ENCODE measurements at regions not wholly inside any gene's neighbourhood (a gene's known extent, or its start where the extent isn't known, plus 50 kb on each side); places are given as distances from the start of the nearest gene placed in this dataset.
"Not testable (repeated sequence)": the region's sequence is repeated elsewhere in the genome, so short reads cannot be mapped to it uniquely, and the experiment has no call there.

GRCh38 chr1:112092656-112093371 is 103.3 kb upstream of the KCND3 start:
- in situ Hi-C loops (cut with HindIII; ENCODE audit: low sequenced_read_pairs), result no loop called here
- peak; percentile 9 for DNase-seq (ENCODE audit: low spot score)

GRCh38 chr1:112093372-112093694 is 103.9 kb upstream of the KCND3 start:
- in situ Hi-C loops (cut with HindIII; ENCODE audit: low sequenced_read_pairs), result no loop called here
- DNase-seq (ENCODE audit: low spot score), result peak; percentile 94

- in situ Hi-C loops (cut with HindIII; ENCODE audit: low sequenced_read_pairs), result no loop called here
- no peak for DNase-seq (ENCODE audit: low spot score)
Observed at GRCh38 chr1:112099979-112100378, 110.5 kb upstream of the KCND3 start.

- DNase-seq (ENCODE audit: low spot score), result no peak
- in situ Hi-C loops (cut with HindIII; ENCODE audit: low sequenced_read_pairs), result no loop called here
Observed at GRCh38 chr1:112105557-112105956, 116.1 kb upstream of the KCND3 start.

GRCh38 chr1:112110031-112110430 is 120.6 kb upstream of the KCND3 start:
- in situ Hi-C loops (cut with HindIII; ENCODE audit: low sequenced_read_pairs), result no loop called here
- no peak for DNase-seq (ENCODE audit: low spot score)

GRCh38 chr1:112111734-112112133 is 122.3 kb upstream of the KCND3 start:
- no peak for DNase-seq (ENCODE audit: low spot score)
- in situ Hi-C loops (cut with HindIII; ENCODE audit: low sequenced_read_pairs), result no loop called here

- in situ Hi-C loops (cut with HindIII; ENCODE audit: low sequenced_read_pairs), result no loop called here
- no peak for DNase-seq (ENCODE audit: low spot score)
Observed at GRCh38 chr1:112114540-112114939, 125.1 kb upstream of the KCND3 start.

GRCh38 chr1:112126598-112126997 is 137.1 kb upstream of the KCND3 start:
- in situ Hi-C loops (cut with HindIII; ENCODE audit: low sequenced_read_pairs), result no loop called here
- DNase-seq (ENCODE audit: low spot score), result no peak

GRCh38 chr1:112127606-112128005 is 138.1 kb upstream of the KCND3 start:
- in situ Hi-C loops (cut with HindIII; ENCODE audit: low sequenced_read_pairs), result not testable (repeated sequence)
- DNase-seq (ENCODE audit: low spot score), result peak; percentile 86

GRCh38 chr1:112133487-112133886 is 144.0 kb upstream of the KCND3 start:
- in situ Hi-C loops (cut with HindIII; ENCODE audit: low sequenced_read_pairs), result no loop called here
- no peak for DNase-seq (ENCODE audit: low spot score)

GRCh38 chr1:112140743-112141142 is 151.3 kb upstream of the KCND3 start:
- DNase-seq (ENCODE audit: low spot score), result no peak
- in situ Hi-C loops (cut with HindIII; ENCODE audit: low sequenced_read_pairs), result no loop called here

GRCh38 chr1:112141301-112141700 is 151.8 kb upstream of the KCND3 start:
- in situ Hi-C loops (cut with HindIII; ENCODE audit: low sequenced_read_pairs), result no loop called here
- no peak for DNase-seq (ENCODE audit: low spot score)

- no peak for DNase-seq (ENCODE audit: low spot score)
- in situ Hi-C loops (cut with HindIII; ENCODE audit: low sequenced_read_pairs), result no loop called here
Observed at GRCh38 chr1:112141923-112142322, 152.5 kb upstream of the KCND3 start.

- in situ Hi-C loops (cut with HindIII; ENCODE audit: low sequenced_read_pairs), result no loop called here
- DNase-seq (ENCODE audit: low spot score), result peak; percentile 78
Observed at GRCh38 chr1:112143871-112144441, 154.5 kb upstream of the KCND3 start.

GRCh38 chr1:112144733-112145426 is 155.4 kb upstream of the KCND3 start:
- in situ Hi-C loops (cut with HindIII; ENCODE audit: low sequenced_read_pairs), result no loop called here
- peak; percentile 77 for DNase-seq (ENCODE audit: low spot score)

- in situ Hi-C loops (cut with HindIII; ENCODE audit: low sequenced_read_pairs), result no loop called here
- peak; percentile 98 for DNase-seq (ENCODE audit: low spot score)
Observed at GRCh38 chr1:112146201-112146715, 156.8 kb upstream of the KCND3 start.

- in situ Hi-C loops (cut with HindIII; ENCODE audit: low sequenced_read_pairs); DNase-seq (ENCODE audit: low spot score): not testable (repeated sequence)
Observed at GRCh38 chr1:112160214-112160613, 170.7 kb upstream of the KCND3 start.

GRCh38 chr1:112165375-112165774 is 175.9 kb upstream of the KCND3 start:
- in situ Hi-C loops (cut with HindIII; ENCODE audit: low sequenced_read_pairs), result no loop called here
- DNase-seq (ENCODE audit: low spot score), result no peak

- in situ Hi-C loops (cut with HindIII; ENCODE audit: low sequenced_read_pairs), result no loop called here
- DNase-seq (ENCODE audit: low spot score), result no peak
Observed at GRCh38 chr1:112169517-112169916, 180.0 kb upstream of the KCND3 start.

GRCh38 chr1:112172294-112172882 is 182.9 kb upstream of the KCND3 start:
- in situ Hi-C loops (cut with HindIII; ENCODE audit: low sequenced_read_pairs), result no loop called here
- no peak for DNase-seq (ENCODE audit: low spot score)
